Mammary epithelial cell (primary cell): ENCODE measurements at regions not wholly inside any gene's neighbourhood (a gene's known extent, or its start where the extent isn't known, plus 50 kb on each side); places are given as distances from the start of the nearest gene placed in this dataset.

ENCODE experiments used
- CTCF ChIP-seq, 2 donors: IDR thresholded peaks in 1 of 2; conservative IDR thresholded peaks in 1 of 2; 2 replicates each; pipeline ENCODE4 v1.5.1; 2011 to 2012; ENCODE audit warnings: inconsistent platforms in 2 of 2, low read length in 2 of 2, mild to moderate bottlenecking in 2 of 2, control low read depth in 1 of 2, low read depth in 1 of 2; ENCODE audit not compliant: insufficient read depth in 1 of 2; ENCODE audit errors: extremely low read depth in 1 of 2
- EZH2 ChIP-seq: IDR thresholded peaks from 2 replicates; pipeline ENCODE4 v1.6.1; 2012; ENCODE audit warnings: low read length, inconsistent platforms, borderline replicate concordance

- TF ChIP-seq EZH2 (no peak), CTCF (conservative IDR thresholded peaks at IDR 0.05 in 1 of 2, IDR thresholded peaks at IDR 0.05 in 1 of 2; ENCODE audit: extremely low read depth in 1 of 2, insufficient read depth in 1 of 2, low read depth in 1 of 2, low read length in 2 of 2) (no peak)
These were observed 122.3 kb downstream of the RCN1 start for GRCh38 chr11:32213223-32213622.
